Stomach (tissue), 8 donors: ENCODE measurements at regions not wholly inside any gene's neighbourhood (a gene's known extent, or its start where the extent isn't known, plus 50 kb on each side); places are given as distances from the start of the nearest gene placed in this dataset.

Experiments
- DNase-seq, 2 donors: peaks; one replicate each; pipeline versions ENCODE4 v3.0.0 to v3.0.0-alpha.2; 2013 to 2019
- H3K27ac ChIP-seq, 5 donors: fragments of 200-600 bp in 4 of 5; sonication (generic) in 4 of 5; one replicate each; pipeline ENCODE4 v1.5.1; 2013 to 2019; ENCODE audit warnings: mild to moderate bottlenecking in 1 of 5, moderate library complexity in 1 of 5
- H3K27me3 ChIP-seq, 3 donors: fragments of 200-600 bp; sonication (generic); one replicate each; pipeline ENCODE4 v1.5.1; 2017 to 2019; ENCODE audit warnings: mixed run types in 1 of 3
- H3K36me3 ChIP-seq, 4 donors: fragments of 200-600 bp; sonication (generic); 1 replicate in 3 of 4; 2 replicates in 1 of 4; pipeline ENCODE4 v1.5.1; 2016 to 2019
- H3K4me1 ChIP-seq, 4 donors: fragments of 200-600 bp; sonication (generic); one replicate each; pipeline ENCODE4 v1.5.1; 2016 to 2019
- H3K4me3 ChIP-seq, 4 donors: fragments of 200-600 bp; sonication (generic) in 3 of 4; one replicate each; pipeline ENCODE4 v1.5.1; 2016 to 2019; ENCODE audit warnings: mild to moderate bottlenecking in 1 of 4
- H3K9me3 ChIP-seq, 4 donors: fragments of 200-600 bp; sonication (generic); one replicate each; pipeline ENCODE4 v1.5.1; 2016 to 2019
- CTCF ChIP-seq, 7 experiments: fragments of 450-650 bp in 4 of 7; fragments of 200-600 bp in 3 of 7; sonication (generic) in 3 of 7; IDR thresholded peaks; one replicate each; pipeline ENCODE4 v1.5.1; 2016 to 2019; ENCODE audit warnings: antibody characterized with exemption in 7 of 7, control low read depth in 2 of 7, mild to moderate bottlenecking in 1 of 7
- EP300 ChIP-seq: sonication (generic); formaldehyde crosslinking; IDR thresholded peaks from one replicate; pipeline ENCODE4 v1.6.1; 2017; ENCODE audit warnings: antibody characterized with exemption
- POLR2A ChIP-seq, 4 donors: fragments of 450-650 bp; IDR thresholded peaks; one replicate each; pipeline ENCODE4 v1.6.1; 2016; ENCODE audit warnings: antibody characterized with exemption in 4 of 4, control low read depth in 2 of 4, mild to moderate bottlenecking in 1 of 4, moderate library complexity in 1 of 4
- POLR2AphosphoS5 ChIP-seq, 3 donors: sonication (generic); formaldehyde crosslinking; IDR thresholded peaks; one replicate each; pipeline ENCODE4 v1.6.1; 2016; ENCODE audit warnings: antibody characterized with exemption in 3 of 3
- WGBS, 5 donors: extraction: QIAGEN DNeasy Blood & Tissue Kit in 3 of 5; methylation state at CpG; one replicate each; pipeline versions ENCODE4 v1.1.5 to v1.1.7; 2013 to 2018; 5-methylcytosine and 5-hydroxymethylcytosine counted together
- intact Hi-C: fragments of 100-400 bp; cut with DNase I; formaldehyde crosslinking; loops from one replicate; pipeline ENCODE4 v1.15.1; 2023; ENCODE audit warnings: low total_unique reads
- donor health status: healthy with polysubstance abuse.
- donor health status: Bipolar disorder and iron deficiency.
- donor health status: healthy.

DNA sequence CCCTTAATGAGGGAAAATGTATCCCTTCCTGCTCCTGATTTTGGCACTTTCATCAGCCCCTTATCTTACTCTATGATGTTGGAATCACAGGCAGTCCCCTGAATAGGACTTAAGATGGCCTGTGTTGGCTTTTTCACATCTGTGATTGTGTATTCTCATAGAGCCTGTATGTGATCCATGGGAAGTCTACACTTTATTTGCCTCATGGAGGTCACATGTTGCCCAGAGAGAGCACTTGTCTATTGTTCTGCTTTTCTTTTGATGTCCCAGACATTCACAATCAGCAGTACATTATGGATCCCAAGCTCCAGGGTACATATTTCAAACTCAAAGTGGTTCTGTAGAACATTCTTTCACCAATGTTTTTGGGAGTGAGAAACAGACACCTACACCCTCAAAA, 885.2 kb upstream of the ADGRL2 start:
- no peak for TF ChIP-seq CTCF (IDR thresholded peaks at IDR 0.05)
- no peak for TF ChIP-seq POLR2A (IDR thresholded peaks at IDR 0.05)
- TF ChIP-seq EP300, result no peak
- Histone ChIP-seq H3K36me3 (no peaks in the 10 kb centered on the region), H3K27ac (no peak overlapping the region), H3K27me3 (no peaks in the 10 kb centered on the region), H3K4me1 (peaks cover 0 to 4% (median 0%) of the 10 kb centered on the region in 4 donors), H3K9me3 (no peaks in the 10 kb centered on the region), H3K4me3 (no peak overlapping the region)
- DNase-seq, result no peak
- intact Hi-C loops, result no loop called here

DNA sequence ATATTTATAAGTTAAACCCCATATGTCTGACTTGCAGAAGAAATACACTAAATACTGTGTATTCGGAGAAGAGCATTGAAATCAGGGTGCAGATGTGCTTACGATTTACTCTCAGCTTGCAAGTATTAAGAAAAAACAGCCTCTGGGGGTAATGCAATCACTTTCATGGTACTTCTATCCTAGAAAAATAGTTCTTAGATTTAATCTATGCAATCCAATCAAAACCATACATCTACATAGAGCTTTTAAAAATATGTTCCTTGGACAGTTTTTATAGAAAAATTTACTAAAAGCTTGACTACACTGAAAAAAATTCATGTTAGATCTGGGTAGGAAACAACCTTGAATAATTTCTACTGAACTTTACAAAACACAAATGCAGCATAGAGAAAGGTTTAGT, 890.3 kb upstream of the ADGRL2 start:
- 83 to 88% (median 87%) methylated on average over 2 of the region's 2 CpGs for WGBS, 5 donors
- H3K4me1 ChIP-seq, result no peaks in the 10 kb centered on the region
- TF ChIP-seq POLR2A (IDR thresholded peaks at IDR 0.05) (no peak), EP300 (no peak)

DNA sequence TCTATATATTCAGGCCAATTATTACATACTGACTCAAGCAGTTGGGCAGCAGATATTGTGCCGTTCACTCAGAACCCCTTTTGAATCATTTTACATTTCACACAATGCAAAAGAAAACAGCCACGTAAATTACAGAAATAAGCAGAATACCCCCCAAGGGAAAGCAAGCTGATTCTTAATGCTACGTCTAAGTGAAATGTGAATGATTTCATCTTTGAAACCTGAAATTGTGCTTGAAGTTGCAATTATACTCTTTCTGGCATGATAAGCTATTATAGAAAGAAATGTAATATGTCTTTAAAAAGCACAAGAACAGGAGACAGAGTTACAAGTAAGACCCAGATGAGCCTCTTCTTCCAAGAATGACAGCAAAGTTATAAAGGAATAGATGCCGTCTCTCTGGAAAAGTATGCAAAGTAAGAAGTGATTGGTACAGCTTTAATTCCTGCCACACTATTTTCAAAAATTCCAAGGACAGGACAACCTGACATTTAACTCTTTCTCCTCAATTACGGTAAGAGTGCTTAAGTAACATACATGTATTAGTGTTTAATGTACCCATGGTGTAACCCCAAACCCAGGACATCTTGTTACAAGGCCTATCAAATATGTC, 891.5 kb upstream of the ADGRL2 start:
- no peaks in the 10 kb centered on the region for H3K27me3 ChIP-seq
- H3K36me3 ChIP-seq, result no peaks in the 10 kb centered on the region
- DNase-seq, result no peak
- H3K27ac ChIP-seq, result no peak overlapping the region
- TF ChIP-seq EP300 (no peak), CTCF (IDR thresholded peaks at IDR 0.05) (no peak), POLR2A (IDR thresholded peaks at IDR 0.05) (no peak), POLR2AphosphoS5 (IDR thresholded peaks at IDR 0.05) (no peak)
- no peaks in the 10 kb centered on the region for H3K9me3 ChIP-seq
- intact Hi-C loops, result no loop called here
- H3K4me3 ChIP-seq, result no peak overlapping the region
- no peaks in the 10 kb centered on the region for H3K4me1 ChIP-seq
- WGBS, 5 donors, result 68 to 87% (median 75%) methylated on average over 5 of the region's 5 CpGs

More for the DNA sequence above, 890.3 kb upstream of the ADGRL2 start:
- H3K36me3 ChIP-seq, result no peaks in the 10 kb centered on the region
- intact Hi-C loops, result no loop called here
- no peaks in the 10 kb centered on the region for H3K27me3 ChIP-seq
- H3K9me3 ChIP-seq, result no peaks in the 10 kb centered on the region
- no peak overlapping the region for H3K27ac ChIP-seq
- H3K4me3 ChIP-seq, result no peak overlapping the region
- no peak for DNase-seq

- TF ChIP-seq POLR2AphosphoS5 (IDR thresholded peaks at IDR 0.05) (no peak), EP300 (no peak), POLR2A (IDR thresholded peaks at IDR 0.05) (no peak), CTCF (IDR thresholded peaks at IDR 0.05) (no peak)
- H3K9me3 ChIP-seq, result no peaks in the 10 kb centered on the region
- H3K27ac ChIP-seq, result no peak overlapping the region
- WGBS, 5 donors, result 67 to 83% (median 75%) methylated on average over 3 of the region's 3 CpGs
- no peaks in the 10 kb centered on the region for H3K36me3 ChIP-seq
- H3K27me3 ChIP-seq, result no peaks in the 10 kb centered on the region
- intact Hi-C loops, result no loop called here
- no peak for DNase-seq
- H3K4me3 ChIP-seq, result no peak overlapping the region
- peaks cover 0 to 13% (median 5%) of the 10 kb centered on the region in 4 donors for H3K4me1 ChIP-seq
Observed at GRCh38 chr1:80896781-80897356, 903.9 kb upstream of the ADGRL2 start.

- no peak overlapping the region for H3K4me3 ChIP-seq
- H3K27ac ChIP-seq, result no peak overlapping the region
- TF ChIP-seq POLR2AphosphoS5 (IDR thresholded peaks at IDR 0.05) (no peak), EP300 (no peak)
- intact Hi-C loops, result no loop called here
- no peaks in the 10 kb centered on the region for H3K36me3 ChIP-seq
- 26 to 52% (median 43%) methylated on average over 1 of the region's 1 CpG for WGBS, 5 donors
- H3K9me3 ChIP-seq, result no peaks in the 10 kb centered on the region
- H3K4me1 ChIP-seq, result peaks cover 0 to 14% (median 5%) of the 10 kb centered on the region in 4 donors
- no peak for DNase-seq
- no peaks in the 10 kb centered on the region for H3K27me3 ChIP-seq
Observed at GRCh38 chr1:80894921-80895320, 905.8 kb upstream of the ADGRL2 start.
